ENCODE measurements at regions not wholly inside any gene's neighbourhood (a gene's known extent, or its start where the extent isn't known, plus 50 kb on each side); places are given as distances from the start of the nearest gene placed in this dataset.

DNA sequence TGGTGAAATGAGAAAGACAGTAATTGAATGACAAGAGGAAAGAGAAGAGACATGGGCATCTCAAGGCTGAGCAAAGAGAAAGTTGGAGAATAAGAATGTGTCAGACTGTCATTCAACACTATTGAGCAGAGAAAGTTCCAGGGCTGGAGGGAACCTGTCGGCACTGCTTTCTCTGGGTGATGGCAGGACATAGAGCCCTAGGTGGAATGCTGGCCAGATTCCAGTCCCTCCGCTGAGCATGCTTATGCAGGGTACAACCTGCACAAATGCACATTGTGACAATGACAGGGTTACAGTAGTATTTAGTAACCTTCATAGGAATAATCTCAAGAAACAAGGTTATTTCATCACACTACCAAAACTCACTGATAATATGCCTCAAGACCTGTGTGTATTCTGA, 582.8 kb downstream of the ADCYAP1 start:
- TF ChIP-seq, protein P1, sequence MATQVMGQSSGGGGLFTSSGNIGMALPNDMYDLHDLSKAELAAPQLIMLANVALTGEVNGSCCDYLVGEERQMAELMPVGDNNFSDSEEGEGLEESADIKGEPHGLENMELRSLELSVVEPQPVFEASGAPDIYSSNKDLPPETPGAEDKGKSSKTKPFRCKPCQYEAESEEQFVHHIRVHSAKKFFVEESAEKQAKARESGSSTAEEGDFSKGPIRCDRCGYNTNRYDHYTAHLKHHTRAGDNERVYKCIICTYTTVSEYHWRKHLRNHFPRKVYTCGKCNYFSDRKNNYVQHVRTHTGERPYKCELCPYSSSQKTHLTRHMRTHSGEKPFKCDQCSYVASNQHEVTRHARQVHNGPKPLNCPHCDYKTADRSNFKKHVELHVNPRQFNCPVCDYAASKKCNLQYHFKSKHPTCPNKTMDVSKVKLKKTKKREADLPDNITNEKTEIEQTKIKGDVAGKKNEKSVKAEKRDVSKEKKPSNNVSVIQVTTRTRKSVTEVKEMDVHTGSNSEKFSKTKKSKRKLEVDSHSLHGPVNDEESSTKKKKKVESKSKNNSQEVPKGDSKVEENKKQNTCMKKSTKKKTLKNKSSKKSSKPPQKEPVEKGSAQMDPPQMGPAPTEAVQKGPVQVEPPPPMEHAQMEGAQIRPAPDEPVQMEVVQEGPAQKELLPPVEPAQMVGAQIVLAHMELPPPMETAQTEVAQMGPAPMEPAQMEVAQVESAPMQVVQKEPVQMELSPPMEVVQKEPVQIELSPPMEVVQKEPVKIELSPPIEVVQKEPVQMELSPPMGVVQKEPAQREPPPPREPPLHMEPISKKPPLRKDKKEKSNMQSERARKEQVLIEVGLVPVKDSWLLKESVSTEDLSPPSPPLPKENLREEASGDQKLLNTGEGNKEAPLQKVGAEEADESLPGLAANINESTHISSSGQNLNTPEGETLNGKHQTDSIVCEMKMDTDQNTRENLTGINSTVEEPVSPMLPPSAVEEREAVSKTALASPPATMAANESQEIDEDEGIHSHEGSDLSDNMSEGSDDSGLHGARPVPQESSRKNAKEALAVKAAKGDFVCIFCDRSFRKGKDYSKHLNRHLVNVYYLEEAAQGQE (IDR thresholded peaks at IDR 0.05), result no peak
- TF ChIP-seq RAD21 (IDR thresholded peaks at IDR 0.05) (no peak), JUND (IDR thresholded peaks at IDR 0.05) (no peak), FOXA1 (IDR thresholded peaks at IDR 0.05) (no peak)
- TF ChIP-seq, protein P2, sequence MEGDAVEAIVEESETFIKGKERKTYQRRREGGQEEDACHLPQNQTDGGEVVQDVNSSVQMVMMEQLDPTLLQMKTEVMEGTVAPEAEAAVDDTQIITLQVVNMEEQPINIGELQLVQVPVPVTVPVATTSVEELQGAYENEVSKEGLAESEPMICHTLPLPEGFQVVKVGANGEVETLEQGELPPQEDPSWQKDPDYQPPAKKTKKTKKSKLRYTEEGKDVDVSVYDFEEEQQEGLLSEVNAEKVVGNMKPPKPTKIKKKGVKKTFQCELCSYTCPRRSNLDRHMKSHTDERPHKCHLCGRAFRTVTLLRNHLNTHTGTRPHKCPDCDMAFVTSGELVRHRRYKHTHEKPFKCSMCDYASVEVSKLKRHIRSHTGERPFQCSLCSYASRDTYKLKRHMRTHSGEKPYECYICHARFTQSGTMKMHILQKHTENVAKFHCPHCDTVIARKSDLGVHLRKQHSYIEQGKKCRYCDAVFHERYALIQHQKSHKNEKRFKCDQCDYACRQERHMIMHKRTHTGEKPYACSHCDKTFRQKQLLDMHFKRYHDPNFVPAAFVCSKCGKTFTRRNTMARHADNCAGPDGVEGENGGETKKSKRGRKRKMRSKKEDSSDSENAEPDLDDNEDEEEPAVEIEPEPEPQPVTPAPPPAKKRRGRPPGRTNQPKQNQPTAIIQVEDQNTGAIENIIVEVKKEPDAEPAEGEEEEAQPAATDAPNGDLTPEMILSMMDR (IDR thresholded peaks at IDR 0.05; ENCODE audit: low read depth, low read length, missing input control), result no peak
